Immature natural killer cell (primary cell): ENCODE measurements at regions not wholly inside any gene's neighbourhood (a gene's known extent, or its start where the extent isn't known, plus 50 kb on each side); places are given as distances from the start of the nearest gene placed in this dataset.
"Not testable (repeated sequence)": the region's sequence is repeated elsewhere in the genome, so short reads cannot be mapped to it uniquely, and the experiment has no call there.

ENCODE experiments used
- DNase-seq, 3 donors: peaks; one replicate each; pipeline ENCODE4 v3.0.0; 2022; ENCODE audit warnings: mixed read lengths in 1 of 3
- H3K27ac Mint-ChIP-seq, 6 donors: one replicate each; pipeline ENCODE4 v1.8.0; 2020; ENCODE audit warnings: mixed read lengths in 6 of 6, mild to moderate bottlenecking in 5 of 6, inconsistent platforms in 4 of 6, moderate library complexity in 3 of 6
- H3K27me3 Mint-ChIP-seq, 3 donors: one replicate each; pipeline ENCODE4 v1.8.0; 2020 to 2021; ENCODE audit warnings: low read depth in 3 of 3, mild to moderate bottlenecking in 3 of 3, mixed read lengths in 3 of 3, moderate library complexity in 3 of 3, inconsistent platforms in 1 of 3
- H3K36me3 Mint-ChIP-seq, 3 donors: one replicate each; pipeline ENCODE4 v1.8.0; 2020; ENCODE audit warnings: mixed read lengths in 3 of 3, inconsistent platforms in 2 of 3, mild to moderate bottlenecking in 2 of 3
- H3K4me1 Mint-ChIP-seq, 2 donors: one replicate each; pipeline ENCODE4 v1.8.0; 2020; ENCODE audit warnings: inconsistent platforms in 2 of 2, mild to moderate bottlenecking in 2 of 2, mixed read lengths in 2 of 2, moderate library complexity in 1 of 2
- H3K4me3 Mint-ChIP-seq, 5 donors: one replicate each; pipeline ENCODE4 v1.8.0; 2020; ENCODE audit warnings: mild to moderate bottlenecking in 5 of 5, mixed read lengths in 5 of 5, inconsistent platforms in 3 of 5, moderate library complexity in 3 of 5
- H3K9me3 Mint-ChIP-seq, 6 donors: one replicate each; pipeline ENCODE4 v1.8.0; 2020; ENCODE audit warnings: mild to moderate bottlenecking in 6 of 6, mixed read lengths in 6 of 6, inconsistent platforms in 4 of 6, moderate library complexity in 3 of 6

GRCh38 chr10:131548176-131548575 is 236.7 kb upstream of the TCERG1L start:
- no peaks in the 10 kb centered on the region for H3K4me1 Mint-ChIP-seq
- no peaks in the 10 kb centered on the region for H3K9me3 Mint-ChIP-seq
- H3K4me3 Mint-ChIP-seq, result no peak overlapping the region
- H3K36me3 Mint-ChIP-seq, result no peaks in the 10 kb centered on the region
- peaks cover 1 to 6% (median 4%) of the 10 kb centered on the region in 3 donors for H3K27me3 Mint-ChIP-seq
- no peak for DNase-seq
- H3K27ac Mint-ChIP-seq, result no peak overlapping the region

DNA sequence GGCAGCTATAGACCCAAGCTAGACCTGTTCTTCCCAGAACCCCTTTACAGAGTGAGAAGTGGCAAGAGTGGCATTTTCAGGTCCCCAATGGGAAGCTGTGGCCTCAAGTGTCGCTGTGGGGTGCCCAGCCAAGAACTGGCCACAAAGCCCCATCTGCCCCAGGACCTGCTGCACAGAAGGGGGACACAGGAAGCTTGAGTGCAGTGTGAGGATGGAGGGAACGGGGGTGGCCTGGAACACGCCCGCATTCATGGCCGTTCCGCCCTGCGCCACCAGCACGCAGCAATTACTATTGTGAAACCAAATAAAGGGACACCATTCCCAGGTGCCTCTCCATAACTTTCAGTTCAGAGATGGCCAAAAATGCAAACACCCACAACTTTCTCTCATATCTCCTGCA is 237.6 kb upstream of the TCERG1L start:
- no peak for DNase-seq
- H3K4me1 Mint-ChIP-seq, result no peaks in the 10 kb centered on the region
- H3K9me3 Mint-ChIP-seq, result no peaks in the 10 kb centered on the region
- H3K27me3 Mint-ChIP-seq, result peaks cover 1 to 6% (median 4%) of the 10 kb centered on the region in 3 donors
- H3K27ac Mint-ChIP-seq, result no peak overlapping the region
- no peaks in the 10 kb centered on the region for H3K36me3 Mint-ChIP-seq
- no peak overlapping the region for H3K4me3 Mint-ChIP-seq

- DNase-seq, result no peak
- no peak overlapping the region for H3K27ac Mint-ChIP-seq
- no peaks in the 10 kb centered on the region for H3K9me3 Mint-ChIP-seq
- no peaks in the 10 kb centered on the region for H3K4me1 Mint-ChIP-seq
- peaks cover under 1 to 4% (median under 1%) of the 10 kb centered on the region in 3 donors for H3K27me3 Mint-ChIP-seq
- no peaks in the 10 kb centered on the region for H3K36me3 Mint-ChIP-seq
- no peak overlapping the region for H3K4me3 Mint-ChIP-seq
Measured at GRCh38 chr10:131553121-131553520, 241.6 kb upstream of the TCERG1L start.

GRCh38 chr10:131553581-131553980 is 242.1 kb upstream of the TCERG1L start:
- no peaks in the 10 kb centered on the region for H3K9me3 Mint-ChIP-seq
- H3K4me1 Mint-ChIP-seq, result no peaks in the 10 kb centered on the region
- no peak overlapping the region for H3K27ac Mint-ChIP-seq
- no peaks in the 10 kb centered on the region for H3K36me3 Mint-ChIP-seq
- no peak for DNase-seq
- H3K27me3 Mint-ChIP-seq, result peaks cover 0 to 4% (median 0%) of the 10 kb centered on the region in 3 donors
- H3K4me3 Mint-ChIP-seq, result no peak overlapping the region

- H3K36me3 Mint-ChIP-seq, result no peaks in the 10 kb centered on the region
- H3K27ac Mint-ChIP-seq, result no peak overlapping the region
- H3K4me3 Mint-ChIP-seq, result no peak overlapping the region
- no peak for DNase-seq
- H3K9me3 Mint-ChIP-seq, result no peaks in the 10 kb centered on the region
- H3K27me3 Mint-ChIP-seq, result peaks cover 0 to 4% (median 1%) of the 10 kb centered on the region in 3 donors
- no peaks in the 10 kb centered on the region for H3K4me1 Mint-ChIP-seq
Measured at GRCh38 chr10:131554821-131555220, 243.3 kb upstream of the TCERG1L start.

GRCh38 chr10:131555406-131555805 is 243.9 kb upstream of the TCERG1L start:
- no peaks in the 10 kb centered on the region for H3K36me3 Mint-ChIP-seq
- no peaks in the 10 kb centered on the region for H3K4me1 Mint-ChIP-seq
- no peak overlapping the region for H3K4me3 Mint-ChIP-seq
- no peak for DNase-seq
- no peak overlapping the region for H3K27ac Mint-ChIP-seq
- no peaks in the 10 kb centered on the region for H3K9me3 Mint-ChIP-seq
- peaks cover 0 to 4% (median 1%) of the 10 kb centered on the region in 3 donors for H3K27me3 Mint-ChIP-seq

GRCh38 chr10:131556061-131556896 is 244.8 kb upstream of the TCERG1L start:
- H3K4me1 Mint-ChIP-seq, result no peaks in the 10 kb centered on the region
- no peaks in the 10 kb centered on the region for H3K36me3 Mint-ChIP-seq
- H3K4me3 Mint-ChIP-seq, result no peak overlapping the region
- H3K27me3 Mint-ChIP-seq, result peaks cover 0 to 3% (median 1%) of the 10 kb centered on the region in 3 donors
- DNase-seq, result no peak
- no peaks in the 10 kb centered on the region for H3K9me3 Mint-ChIP-seq
- H3K27ac Mint-ChIP-seq, result no peak overlapping the region

DNA sequence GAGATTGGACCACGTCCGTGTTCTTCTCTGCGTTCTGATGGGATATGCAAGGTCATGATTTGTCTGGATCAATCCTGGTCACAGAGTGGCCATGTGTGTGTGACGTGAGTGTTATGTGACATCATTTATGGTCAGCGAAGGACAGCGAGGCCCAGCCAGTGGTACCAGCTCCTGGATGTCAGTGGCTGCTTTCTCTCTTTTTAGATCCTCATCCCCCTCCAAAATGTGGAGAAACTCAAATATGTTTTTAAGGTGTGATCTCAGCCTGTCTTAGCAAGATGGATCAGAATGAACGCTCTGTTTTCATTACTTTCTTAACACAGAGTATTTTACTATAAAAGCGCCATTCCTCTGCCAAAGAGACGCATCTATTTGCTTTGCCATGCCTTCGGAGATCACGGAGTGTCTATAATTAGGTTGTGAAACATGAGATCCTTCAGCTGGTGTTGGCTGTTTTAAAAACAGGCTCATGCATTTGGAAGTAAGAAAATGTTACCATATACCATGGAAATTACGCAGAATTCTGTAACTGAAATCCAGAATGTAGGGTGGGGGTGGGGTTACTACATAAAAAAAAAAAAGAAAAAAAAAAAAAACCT is 245.5 kb upstream of the TCERG1L start:
- H3K36me3 Mint-ChIP-seq, result no peaks in the 10 kb centered on the region
- no peak for DNase-seq
- peaks cover 0 to 3% (median 1%) of the 10 kb centered on the region in 3 donors for H3K27me3 Mint-ChIP-seq
- H3K4me3 Mint-ChIP-seq, result no peak overlapping the region
- no peak overlapping the region for H3K27ac Mint-ChIP-seq
- no peaks in the 10 kb centered on the region for H3K9me3 Mint-ChIP-seq
- H3K4me1 Mint-ChIP-seq, result no peaks in the 10 kb centered on the region

- H3K27me3 Mint-ChIP-seq, H3K4me3 Mint-ChIP-seq, H3K9me3 Mint-ChIP-seq, H3K27ac Mint-ChIP-seq, H3K36me3 Mint-ChIP-seq, H3K4me1 Mint-ChIP-seq, DNase-seq: not testable (repeated sequence)
Measured at GRCh38 chr10:131557956-131558355, 246.4 kb upstream of the TCERG1L start.

DNA sequence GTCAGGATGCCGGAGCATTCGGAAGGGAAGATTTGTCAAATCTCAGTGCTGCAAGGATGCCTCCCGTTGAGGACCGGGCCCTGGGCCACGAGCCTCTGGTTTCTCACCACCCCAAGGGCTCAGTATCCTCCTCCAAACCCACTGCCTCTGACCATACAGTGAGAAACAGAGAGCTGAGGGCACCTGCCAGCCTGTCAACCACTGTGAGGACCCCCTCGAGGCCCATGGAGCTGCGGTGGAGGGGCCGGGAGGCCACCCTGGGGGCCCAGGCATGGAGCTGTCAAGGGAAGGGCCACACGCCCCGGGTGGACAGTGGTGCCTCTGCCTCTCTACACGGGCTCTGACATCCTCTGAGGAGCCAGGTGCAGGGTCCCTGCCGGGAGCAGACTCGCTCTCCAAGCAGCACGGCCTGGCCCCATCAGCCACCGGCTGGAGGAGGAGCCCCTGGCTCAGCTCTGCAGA is 248.0 kb upstream of the TCERG1L start:
- H3K27ac Mint-ChIP-seq, result no peak overlapping the region
- no peak for DNase-seq
- peaks cover 1 to 6% (median 3%) of the 10 kb centered on the region in 3 donors for H3K27me3 Mint-ChIP-seq
- no peak overlapping the region for H3K4me3 Mint-ChIP-seq
- no peaks in the 10 kb centered on the region for H3K36me3 Mint-ChIP-seq
- H3K9me3 Mint-ChIP-seq, result peaks cover 0 to 3% (median 0%) of the 10 kb centered on the region in 6 donors
- no peaks in the 10 kb centered on the region for H3K4me1 Mint-ChIP-seq

DNA sequence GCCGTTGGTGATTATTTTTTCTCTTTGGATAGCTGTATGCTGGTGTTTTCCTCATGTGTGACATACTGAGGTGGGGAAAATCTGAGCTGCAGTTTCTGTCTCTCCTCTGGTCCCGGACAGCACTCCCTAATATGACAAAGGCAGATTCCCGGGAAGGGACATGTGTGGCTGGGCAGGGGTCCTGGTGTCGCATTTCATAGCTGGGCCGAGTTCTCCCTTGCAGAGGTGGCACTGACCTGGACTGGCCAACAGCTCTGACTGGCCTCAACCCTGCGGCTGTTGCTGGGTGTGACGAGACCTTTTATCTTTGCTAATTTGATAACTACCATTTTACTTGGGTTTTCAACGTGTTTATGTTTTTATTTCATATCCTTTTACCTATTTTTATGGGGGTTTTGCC is 248.6 kb upstream of the TCERG1L start:
- no peaks in the 10 kb centered on the region for H3K36me3 Mint-ChIP-seq
- H3K27me3 Mint-ChIP-seq, result peaks cover 1 to 5% (median 3%) of the 10 kb centered on the region in 3 donors
- no peak for DNase-seq
- H3K27ac Mint-ChIP-seq, result no peak overlapping the region
- H3K4me1 Mint-ChIP-seq, result no peaks in the 10 kb centered on the region
- H3K9me3 Mint-ChIP-seq, result peaks cover 0 to 9% (median 1%) of the 10 kb centered on the region in 6 donors
- no peak overlapping the region for H3K4me3 Mint-ChIP-seq

- Mint-ChIP-seq H3K36me3 (no peaks in the 10 kb centered on the region), H3K4me3 (no peak overlapping the region), H3K27me3 (peaks cover 1 to 3% (median 3%) of the 10 kb centered on the region in 3 donors), H3K9me3 (peaks cover 0 to 9% (median 2%) of the 10 kb centered on the region in 6 donors), H3K4me1 (no peaks in the 10 kb centered on the region), H3K27ac (no peak overlapping the region)
- no peak for DNase-seq
Measured at GRCh38 chr10:131560706-131561355, 249.3 kb upstream of the TCERG1L start.

GRCh38 chr10:131561897-131562296 is 250.4 kb upstream of the TCERG1L start:
- peaks cover 0 to 9% (median 2%) of the 10 kb centered on the region in 6 donors for H3K9me3 Mint-ChIP-seq
- no peak for DNase-seq
- no peaks in the 10 kb centered on the region for H3K4me1 Mint-ChIP-seq
- H3K27me3 Mint-ChIP-seq, result peaks cover 1 to 5% (median 3%) of the 10 kb centered on the region in 3 donors
- H3K36me3 Mint-ChIP-seq, result no peaks in the 10 kb centered on the region
- no peak overlapping the region for H3K27ac Mint-ChIP-seq
- H3K4me3 Mint-ChIP-seq, result no peak overlapping the region

- Mint-ChIP-seq H3K4me1 (no peaks in the 10 kb centered on the region), H3K9me3 (peaks cover 0 to 9% (median 2%) of the 10 kb centered on the region in 6 donors), H3K27me3 (peaks cover 1 to 5% (median 3%) of the 10 kb centered on the region in 3 donors), H3K4me3 (no peak overlapping the region), H3K27ac (no peak overlapping the region), H3K36me3 (no peaks in the 10 kb centered on the region)
- DNase-seq, result no peak
Measured at GRCh38 chr10:131563411-131563810, 251.9 kb upstream of the TCERG1L start.
